ENCODE measurements at regions not wholly inside any gene's neighbourhood (a gene's known extent, or its start where the extent isn't known, plus 50 kb on each side); places are given as distances from the start of the nearest gene placed in this dataset.

DNA sequence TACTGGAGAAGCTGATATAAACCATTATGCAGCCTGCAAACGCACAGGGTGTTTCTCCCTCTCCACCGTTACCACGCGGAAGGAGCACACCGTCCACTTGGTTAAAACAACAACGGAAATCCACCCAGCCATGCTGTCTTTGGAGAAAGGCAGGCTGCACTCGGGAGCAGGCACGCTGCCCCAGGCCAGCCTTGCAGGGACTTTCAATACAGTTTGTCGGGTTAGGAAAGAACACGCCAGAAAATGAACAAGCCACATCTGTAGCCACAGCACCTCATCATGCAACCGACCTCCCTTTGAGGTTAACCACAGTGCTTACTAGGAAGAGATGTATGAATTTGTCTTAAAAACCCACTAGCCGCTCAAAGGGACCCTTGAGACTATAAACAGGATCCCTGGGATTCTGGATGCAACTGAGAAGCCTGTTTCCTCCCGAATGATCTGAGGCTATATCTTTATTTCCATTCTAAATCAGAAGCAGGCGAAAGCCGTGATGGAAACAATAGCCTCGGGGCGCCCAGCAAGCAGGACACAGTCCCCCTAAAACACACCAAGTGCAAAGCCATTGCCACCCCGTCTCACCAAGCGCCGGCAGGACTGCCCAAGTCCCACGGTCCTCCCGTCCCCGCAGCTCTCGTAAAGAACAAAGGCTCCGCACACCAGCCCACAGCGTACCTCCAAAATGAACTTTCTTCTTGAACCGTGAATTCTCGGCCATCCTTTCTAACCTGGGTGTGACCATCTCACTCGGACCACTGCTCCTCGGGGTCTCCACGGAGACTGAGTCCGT lies 318.9 kb downstream of the CTTN start:
- intact Hi-C loops (cut with DNase I; ENCODE audit: low total_unique reads), result no loop called here

DNA sequence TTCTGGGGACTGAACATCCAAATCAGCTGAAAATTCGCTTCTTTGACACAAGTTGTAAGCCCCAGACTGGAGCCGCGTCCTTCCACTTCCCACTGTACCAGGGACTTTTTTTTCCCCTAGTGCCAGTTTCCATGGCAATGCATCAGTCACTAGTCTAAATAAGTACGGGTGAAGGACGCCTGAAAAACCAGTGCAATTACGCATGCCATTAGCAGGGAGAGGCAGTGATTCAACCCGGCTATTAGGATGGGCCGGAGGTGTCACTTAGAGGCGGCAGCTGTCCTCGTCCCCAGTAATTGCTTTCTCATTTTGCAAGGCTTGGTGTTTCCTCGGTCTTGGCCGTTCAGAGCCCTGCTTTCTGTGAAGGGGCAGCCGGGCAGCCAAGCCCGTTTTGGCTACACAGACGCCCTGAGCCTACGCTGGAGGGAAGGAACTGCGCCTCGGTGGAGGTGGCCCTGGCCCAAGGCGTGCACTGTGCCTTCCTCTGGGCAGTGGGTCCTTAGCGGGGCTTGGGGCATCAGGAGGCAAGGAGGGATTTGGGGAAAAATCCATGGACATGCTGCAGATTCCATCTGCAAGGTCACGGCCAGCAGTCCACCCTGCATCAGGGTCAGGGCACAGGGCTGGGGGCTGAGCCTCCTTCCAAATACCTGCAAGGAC lies 319.7 kb downstream of the CTTN start:
- DNase-seq, result no peak
- no peaks in the 10 kb centered on the region for H3K9me3 ChIP-seq
- no peaks in the 10 kb centered on the region for H3K27me3 ChIP-seq
- TF ChIP-seq POLR2A (IDR thresholded peaks at IDR 0.05), result no peak
- TF ChIP-seq, protein P1, sequence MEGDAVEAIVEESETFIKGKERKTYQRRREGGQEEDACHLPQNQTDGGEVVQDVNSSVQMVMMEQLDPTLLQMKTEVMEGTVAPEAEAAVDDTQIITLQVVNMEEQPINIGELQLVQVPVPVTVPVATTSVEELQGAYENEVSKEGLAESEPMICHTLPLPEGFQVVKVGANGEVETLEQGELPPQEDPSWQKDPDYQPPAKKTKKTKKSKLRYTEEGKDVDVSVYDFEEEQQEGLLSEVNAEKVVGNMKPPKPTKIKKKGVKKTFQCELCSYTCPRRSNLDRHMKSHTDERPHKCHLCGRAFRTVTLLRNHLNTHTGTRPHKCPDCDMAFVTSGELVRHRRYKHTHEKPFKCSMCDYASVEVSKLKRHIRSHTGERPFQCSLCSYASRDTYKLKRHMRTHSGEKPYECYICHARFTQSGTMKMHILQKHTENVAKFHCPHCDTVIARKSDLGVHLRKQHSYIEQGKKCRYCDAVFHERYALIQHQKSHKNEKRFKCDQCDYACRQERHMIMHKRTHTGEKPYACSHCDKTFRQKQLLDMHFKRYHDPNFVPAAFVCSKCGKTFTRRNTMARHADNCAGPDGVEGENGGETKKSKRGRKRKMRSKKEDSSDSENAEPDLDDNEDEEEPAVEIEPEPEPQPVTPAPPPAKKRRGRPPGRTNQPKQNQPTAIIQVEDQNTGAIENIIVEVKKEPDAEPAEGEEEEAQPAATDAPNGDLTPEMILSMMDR (IDR thresholded peaks at IDR 0.05), result no peak
- no peaks in the 10 kb centered on the region for H3K4me1 ChIP-seq
- no peak overlapping the region for H3K27ac ChIP-seq
- no peaks in the 10 kb centered on the region for H3K36me3 ChIP-seq
- intact Hi-C loops (cut with DNase I; ENCODE audit: low total_unique reads), result no loop called here
- no peak overlapping the region for H3K4me3 ChIP-seq

More for the DNA sequence above, 318.9 kb downstream of the CTTN start:
- no peaks in the 10 kb centered on the region for H3K4me1 ChIP-seq
- H3K27ac ChIP-seq, result no peak overlapping the region
- no peaks in the 10 kb centered on the region for H3K27me3 ChIP-seq
- no peaks in the 10 kb centered on the region for H3K36me3 ChIP-seq
- H3K9me3 ChIP-seq, result no peaks in the 10 kb centered on the region
- no peak for TF ChIP-seq POLR2A (IDR thresholded peaks at IDR 0.05)
- TF ChIP-seq, protein P1 (IDR thresholded peaks at IDR 0.05), result no peak
- H3K4me3 ChIP-seq, result no peak overlapping the region
- no peak for DNase-seq

DNA sequence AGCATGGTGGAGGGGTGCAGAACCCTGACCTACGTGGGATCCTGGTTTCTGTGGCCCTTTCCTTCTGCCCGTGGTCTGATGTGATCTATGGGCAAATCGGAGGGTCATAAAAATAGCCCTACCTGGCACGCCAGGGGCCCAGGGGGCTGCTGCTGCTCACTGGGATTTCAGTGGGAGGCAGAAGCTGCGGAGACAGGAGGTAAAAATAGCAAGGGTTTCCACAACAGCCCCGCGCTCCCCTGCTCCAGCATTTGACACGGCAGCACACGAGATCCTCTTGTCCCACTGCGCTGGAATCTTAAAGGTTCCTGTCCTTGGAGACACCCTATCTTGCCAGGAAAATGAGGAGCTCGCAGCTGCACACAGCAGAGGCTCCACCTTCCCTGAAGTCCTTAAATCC lies 321.2 kb downstream of the CTTN start:
- H3K27me3 ChIP-seq, result no peaks in the 10 kb centered on the region
- H3K4me3 ChIP-seq, result no peak overlapping the region
- no peak for TF ChIP-seq POLR2A (IDR thresholded peaks at IDR 0.05)
- TF ChIP-seq, protein P1 (IDR thresholded peaks at IDR 0.05), result no peak
- intact Hi-C loops (cut with DNase I; ENCODE audit: low total_unique reads), result no loop called here
- H3K4me1 ChIP-seq, result no peaks in the 10 kb centered on the region
- DNase-seq, result no peak
- H3K36me3 ChIP-seq, result no peaks in the 10 kb centered on the region
- H3K27ac ChIP-seq, result no peak overlapping the region
- no peaks in the 10 kb centered on the region for H3K9me3 ChIP-seq

DNA sequence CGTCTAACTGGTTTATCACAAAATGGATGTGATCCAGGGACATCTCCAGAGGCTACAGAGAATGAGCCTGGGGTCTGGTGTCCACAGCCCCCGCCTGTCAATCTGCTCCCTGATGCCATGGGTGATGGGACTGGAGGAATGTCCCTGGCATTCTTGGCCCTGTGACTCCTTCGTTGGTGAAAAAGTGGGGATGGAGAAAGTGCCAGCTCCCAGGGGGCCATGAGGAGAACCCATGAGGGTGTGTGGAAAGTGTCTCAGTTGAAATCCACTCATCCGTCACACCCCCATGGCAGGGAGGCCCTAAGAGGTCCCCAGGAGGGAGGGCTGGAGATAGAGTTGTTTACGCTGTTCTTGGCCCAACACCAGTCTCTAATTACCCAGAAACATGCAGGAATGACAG lies 322.0 kb downstream of the CTTN start:
- no peaks in the 10 kb centered on the region for H3K9me3 ChIP-seq
- no peaks in the 10 kb centered on the region for H3K4me1 ChIP-seq
- intact Hi-C loops (cut with DNase I; ENCODE audit: low total_unique reads), result no loop called here
- H3K27me3 ChIP-seq, result no peaks in the 10 kb centered on the region
- H3K4me3 ChIP-seq, result no peak overlapping the region
- H3K36me3 ChIP-seq, result no peaks in the 10 kb centered on the region
- H3K27ac ChIP-seq, result no peak overlapping the region
- no peak for DNase-seq
- TF ChIP-seq, protein P1 (IDR thresholded peaks at IDR 0.05), result no peak

DNA sequence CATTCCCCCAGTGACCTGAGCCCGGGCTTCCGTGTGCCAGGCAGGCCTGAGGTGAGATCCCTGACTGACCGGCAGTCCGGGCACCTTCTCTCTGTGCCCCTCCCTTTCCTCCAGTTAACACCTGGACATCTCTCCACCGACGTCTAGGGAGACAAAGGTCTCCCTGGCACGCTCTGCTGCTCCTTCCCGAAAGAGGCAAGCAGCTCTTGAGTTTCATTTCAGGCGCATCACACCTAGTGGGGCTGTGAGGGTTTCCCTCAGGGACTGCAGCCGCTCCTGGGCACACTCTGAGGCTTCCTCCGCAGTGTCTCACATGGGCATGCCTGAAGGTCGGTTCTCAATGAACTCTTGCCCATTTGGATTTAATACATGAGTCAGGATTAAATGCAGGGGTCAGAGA lies 322.7 kb downstream of the CTTN start:
- Histone ChIP-seq H3K27ac (no peak overlapping the region), H3K9me3 (no peaks in the 10 kb centered on the region), H3K36me3 (no peaks in the 10 kb centered on the region), H3K4me1 (no peaks in the 10 kb centered on the region), H3K4me3 (no peak overlapping the region), H3K27me3 (no peaks in the 10 kb centered on the region)
- DNase-seq, result no peak
- intact Hi-C loops (cut with DNase I; ENCODE audit: low total_unique reads), result no loop called here
- TF ChIP-seq, protein P1 (IDR thresholded peaks at IDR 0.05), result no peak
- TF ChIP-seq POLR2A (IDR thresholded peaks at IDR 0.05), result no peak
